ENCODE measurements at regions not wholly inside any gene's neighbourhood (a gene's known extent, or its start where the extent isn't known, plus 50 kb on each side); places are given as distances from the start of the nearest gene placed in this dataset.

GRCh38 chr2:134145519-134145918 lies 108.4 kb upstream of the MGAT5 start:
- TF ChIP-seq CTCF (IDR thresholded peaks at IDR 0.05; ENCODE audit: insufficient read depth, low read depth, low read length, missing control alignments): no peak
- no peak overlapping the region for H3K4me3 ChIP-seq (ENCODE audit: low read depth, low read length)
- no peak for DNase-seq (ENCODE audit: low read depth)

- no peak for DNase-seq (ENCODE audit: low read depth)
- H3K4me3 ChIP-seq (ENCODE audit: low read depth, low read length): no peak overlapping the region
- TF ChIP-seq CTCF (IDR thresholded peaks at IDR 0.05; ENCODE audit: insufficient read depth, low read depth, low read length, missing control alignments): no peak
Measured at GRCh38 chr2:134146161-134146560, 107.7 kb upstream of the MGAT5 start.

- no peak overlapping the region for H3K4me3 ChIP-seq (ENCODE audit: low read depth, low read length)
- no peak for TF ChIP-seq CTCF (IDR thresholded peaks at IDR 0.05; ENCODE audit: insufficient read depth, low read depth, low read length, missing control alignments)
- DNase-seq (ENCODE audit: low read depth): no peak
Measured at GRCh38 chr2:134146620-134147019, 107.3 kb upstream of the MGAT5 start.

- no peak overlapping the region for H3K4me3 ChIP-seq (ENCODE audit: low read depth, low read length)
- DNase-seq (ENCODE audit: low read depth): peak; percentile 19
- TF ChIP-seq CTCF (IDR thresholded peaks at IDR 0.05; ENCODE audit: insufficient read depth, low read depth, low read length, missing control alignments): no peak
Measured at GRCh38 chr2:134148172-134148571, 105.7 kb upstream of the MGAT5 start.

GRCh38 chr2:134148843-134149472 lies 104.9 kb upstream of the MGAT5 start:
- H3K4me3 ChIP-seq (ENCODE audit: low read depth, low read length): no peak overlapping the region
- DNase-seq (ENCODE audit: low read depth): no peak
- TF ChIP-seq CTCF (IDR thresholded peaks at IDR 0.05; ENCODE audit: insufficient read depth, low read depth, low read length, missing control alignments): no peak

- H3K4me3 ChIP-seq (ENCODE audit: low read depth, low read length): no peak overlapping the region
- DNase-seq (ENCODE audit: low read depth): no peak
- TF ChIP-seq CTCF (IDR thresholded peaks at IDR 0.05; ENCODE audit: insufficient read depth, low read depth, low read length, missing control alignments): no peak
Measured at GRCh38 chr2:134149904-134150303, 104.0 kb upstream of the MGAT5 start.

GRCh38 chr2:134150760-134151159 lies 103.1 kb upstream of the MGAT5 start:
- no peak for DNase-seq (ENCODE audit: low read depth)
- no peak overlapping the region for H3K4me3 ChIP-seq (ENCODE audit: low read depth, low read length)
- no peak for TF ChIP-seq CTCF (IDR thresholded peaks at IDR 0.05; ENCODE audit: insufficient read depth, low read depth, low read length, missing control alignments)

All from GM12865 (cell line).